Stimulated activated CD8-positive, alpha-beta memory T cell treated with anti-CD3 and anti-CD28 coated beads, Interleukin-2, amount 100 ng/mL, for 48 hours (primary cell): ENCODE measurements at regions not wholly inside any gene's neighbourhood (a gene's known extent, or its start where the extent isn't known, plus 50 kb on each side); places are given as distances from the start of the nearest gene placed in this dataset.

Experiments used
- DNase-seq, 2 donors: peaks; one replicate each; pipeline ENCODE4 v3.0.0-alpha.2; 2020; ENCODE audit warnings: low read depth in 2 of 2

DNA sequence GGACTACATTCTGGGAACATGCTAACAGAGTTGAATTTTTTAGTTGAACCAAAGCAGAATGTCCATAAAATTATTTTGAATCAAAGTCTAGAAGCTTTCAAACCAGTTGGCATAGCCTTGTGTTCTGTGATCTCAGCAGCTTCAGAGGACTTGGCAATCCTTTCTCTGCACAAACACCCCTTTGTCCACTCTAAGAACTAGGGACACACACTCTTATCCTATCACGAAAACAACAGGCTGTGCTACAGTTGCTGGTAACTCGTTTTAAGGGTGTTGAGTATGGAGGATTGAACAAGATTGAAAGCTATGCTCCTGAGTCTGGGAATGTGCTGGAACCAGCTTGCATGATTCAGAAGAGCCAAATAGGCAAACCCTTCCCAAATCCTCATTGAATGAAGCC, 76.4 kb upstream of the PRSS58 start:
- DNase-seq: no peak

DNA sequence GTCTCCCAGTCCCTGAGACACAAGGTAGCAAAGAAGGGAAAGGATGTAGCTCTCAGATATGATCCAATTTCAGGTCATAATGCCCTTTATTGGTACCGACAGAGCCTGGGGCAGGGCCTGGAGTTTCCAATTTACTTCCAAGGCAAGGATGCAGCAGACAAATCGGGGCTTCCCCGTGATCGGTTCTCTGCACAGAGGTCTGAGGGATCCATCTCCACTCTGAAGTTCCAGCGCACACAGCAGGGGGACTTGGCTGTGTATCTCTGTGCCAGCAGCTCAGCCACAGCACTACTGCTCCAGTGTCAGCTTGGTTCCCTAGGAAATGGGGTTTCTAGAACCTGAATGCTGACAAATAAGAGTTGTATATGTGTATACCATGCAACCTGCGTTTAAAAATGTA, 74.6 kb upstream of the PRSS58 start:
- no peak for DNase-seq

DNA sequence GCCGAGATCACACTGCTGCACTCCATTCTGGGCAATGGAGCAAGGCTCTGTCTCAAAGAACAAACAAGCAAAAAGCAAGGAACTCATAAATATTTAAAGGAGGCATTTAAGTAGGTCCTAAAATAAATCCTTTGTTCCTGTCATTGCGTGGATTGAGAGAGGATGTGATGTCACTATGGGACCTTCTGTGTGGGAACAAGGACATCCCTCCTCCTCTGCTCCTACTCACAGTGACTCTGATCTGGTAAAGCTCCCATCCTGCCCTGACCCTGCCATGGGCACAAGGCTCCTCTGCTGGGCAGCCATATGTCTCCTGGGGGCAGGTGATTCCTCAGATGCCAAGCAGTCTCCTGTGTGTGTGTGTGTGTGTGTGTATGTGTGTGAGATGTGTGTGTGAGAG, 74.1 kb upstream of the PRSS58 start:
- no peak for DNase-seq

DNA sequence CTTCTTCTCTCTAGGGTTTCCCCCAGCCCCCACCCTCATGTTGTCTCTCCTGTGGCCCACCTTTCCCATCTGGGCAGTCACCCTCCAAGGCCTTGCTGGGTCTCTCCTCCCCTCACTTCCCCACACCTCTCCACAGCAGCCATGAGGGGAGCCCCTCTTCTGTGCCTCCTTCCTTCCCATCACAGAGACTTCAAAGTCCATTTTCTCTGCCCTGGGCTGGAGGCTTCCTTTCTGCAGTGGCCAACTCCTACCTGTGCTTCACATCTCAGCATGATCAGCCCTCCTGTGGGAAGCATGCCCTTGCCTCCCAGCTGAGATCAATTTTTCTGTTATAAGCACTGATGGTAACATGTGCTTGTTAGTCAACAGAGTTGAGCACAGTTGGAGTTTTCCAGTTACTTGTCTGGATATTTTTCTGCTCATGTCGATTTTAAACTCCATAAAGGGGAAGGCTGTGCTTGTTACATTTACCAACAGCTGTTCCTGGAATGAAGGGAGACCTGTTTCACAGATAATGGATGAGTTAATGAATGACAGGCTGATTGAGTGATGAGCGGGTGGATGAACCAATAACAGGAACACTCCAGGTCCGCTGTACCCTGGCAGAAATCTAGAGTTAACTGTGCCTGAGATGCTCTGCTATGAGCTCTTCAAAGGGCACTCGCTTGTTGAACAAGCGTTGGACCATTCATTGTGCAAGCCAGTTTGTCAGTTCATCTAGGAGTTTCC, 71.4 kb upstream of the PRSS58 start:
- DNase-seq: no peak

DNA sequence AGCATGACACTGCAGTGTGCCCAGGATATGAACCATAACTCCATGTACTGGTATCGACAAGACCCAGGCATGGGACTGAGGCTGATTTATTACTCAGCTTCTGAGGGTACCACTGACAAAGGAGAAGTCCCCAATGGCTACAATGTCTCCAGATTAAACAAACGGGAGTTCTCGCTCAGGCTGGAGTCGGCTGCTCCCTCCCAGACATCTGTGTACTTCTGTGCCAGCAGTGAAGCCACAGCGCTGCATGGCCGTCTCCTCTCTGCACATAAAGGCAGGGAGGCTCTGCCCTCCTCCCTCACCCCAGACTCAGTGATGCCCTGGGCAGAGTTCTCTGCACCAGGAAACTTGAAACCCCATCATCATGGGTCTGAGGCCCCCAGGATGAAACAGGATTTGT, 70.7 kb upstream of the PRSS58 start:
- no peak for DNase-seq

DNA sequence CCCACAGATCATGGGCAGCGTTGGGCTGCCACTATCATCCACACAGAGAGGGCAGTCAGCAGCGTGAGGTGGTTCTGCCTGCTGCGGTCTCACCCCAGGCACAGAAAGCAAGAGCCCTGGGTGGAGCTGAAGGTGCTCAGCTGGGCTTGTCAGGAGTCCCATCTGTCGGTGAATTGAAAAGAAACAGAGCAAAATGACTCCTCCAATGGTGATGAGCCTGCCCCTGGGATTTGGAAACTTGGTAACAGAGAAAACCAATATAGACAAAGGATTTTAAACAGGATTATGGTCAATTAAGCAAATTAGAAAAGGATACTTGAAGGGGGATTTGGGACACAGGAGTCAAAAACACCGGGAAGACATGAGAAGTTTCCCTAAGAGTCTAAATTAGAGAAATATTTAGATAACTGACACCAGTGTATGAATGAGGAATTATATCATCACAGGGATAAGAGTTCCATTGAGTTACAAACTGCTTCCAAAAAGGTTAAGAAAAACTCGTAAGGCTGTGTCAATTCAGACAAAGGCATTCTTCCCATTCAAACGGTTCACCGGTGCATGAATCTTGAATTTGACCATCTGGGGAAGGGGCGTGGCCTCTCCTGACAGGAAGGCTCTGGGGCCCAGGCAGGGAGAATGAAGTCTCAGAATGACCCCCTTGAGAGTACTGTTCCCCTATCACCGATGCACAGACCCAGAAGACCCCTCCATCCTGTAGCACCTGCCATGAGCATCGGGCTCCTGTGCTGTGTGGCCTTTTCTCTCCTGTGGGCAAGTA, 70.0 kb upstream of the PRSS58 start:
- no peak for DNase-seq

DNA sequence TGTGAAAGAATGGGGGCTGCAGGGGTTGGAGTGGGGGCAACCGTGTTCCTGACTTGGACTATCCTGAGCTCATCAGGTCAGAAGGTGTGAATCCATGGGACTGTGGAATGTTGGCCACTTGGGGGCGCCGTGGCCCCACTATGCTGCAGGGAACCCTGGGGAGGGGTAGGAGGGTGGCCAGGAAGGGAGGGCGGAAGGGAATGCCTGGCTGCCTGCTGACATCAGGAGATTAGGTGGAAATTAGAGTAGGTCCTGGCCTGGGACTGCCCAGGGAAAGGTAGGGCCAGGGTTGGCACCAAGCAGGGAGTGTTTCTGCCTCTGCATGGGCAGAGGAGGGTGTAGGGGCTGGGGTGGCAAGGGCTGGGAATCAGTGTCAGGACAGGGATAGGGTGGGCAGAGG, 65.8 kb upstream of the PRSS58 start:
- DNase-seq: peak; percentile 32 to 42

DNA sequence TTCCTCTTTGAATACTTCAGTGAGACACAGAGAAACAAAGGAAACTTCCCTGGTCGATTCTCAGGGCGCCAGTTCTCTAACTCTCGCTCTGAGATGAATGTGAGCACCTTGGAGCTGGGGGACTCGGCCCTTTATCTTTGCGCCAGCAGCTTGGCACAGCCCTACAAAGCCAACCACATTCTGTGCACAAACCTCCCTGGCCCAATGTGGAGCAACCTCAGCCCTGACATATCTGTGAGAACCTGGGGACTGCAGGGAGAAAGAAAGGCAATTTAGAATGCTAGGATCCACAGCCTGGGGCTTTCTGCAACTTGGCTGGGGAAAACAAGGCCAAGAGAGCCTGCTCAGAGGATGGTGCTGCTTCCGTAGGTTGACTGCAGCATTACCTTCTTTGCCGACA, 63.5 kb upstream of the PRSS58 start:
- DNase-seq: no peak

DNA sequence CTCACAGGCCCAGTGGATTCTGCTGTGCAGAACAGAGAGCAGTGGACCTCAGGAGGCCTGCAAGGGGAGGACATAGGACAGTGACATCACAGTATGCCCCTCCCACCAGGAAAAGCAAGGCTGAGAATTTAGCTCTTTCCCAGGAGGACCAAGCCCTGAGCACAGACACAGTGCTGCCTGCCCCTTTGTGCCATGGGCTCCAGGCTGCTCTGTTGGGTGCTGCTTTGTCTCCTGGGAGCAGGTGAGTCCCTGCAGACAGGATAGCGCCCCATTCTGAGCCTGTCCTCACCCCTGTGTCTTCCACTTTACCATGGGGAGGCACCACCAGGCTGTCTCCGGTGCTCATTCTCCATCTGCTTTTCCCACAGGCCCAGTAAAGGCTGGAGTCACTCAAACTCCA, 63.0 kb upstream of the PRSS58 start:
- DNase-seq: no peak

DNA sequence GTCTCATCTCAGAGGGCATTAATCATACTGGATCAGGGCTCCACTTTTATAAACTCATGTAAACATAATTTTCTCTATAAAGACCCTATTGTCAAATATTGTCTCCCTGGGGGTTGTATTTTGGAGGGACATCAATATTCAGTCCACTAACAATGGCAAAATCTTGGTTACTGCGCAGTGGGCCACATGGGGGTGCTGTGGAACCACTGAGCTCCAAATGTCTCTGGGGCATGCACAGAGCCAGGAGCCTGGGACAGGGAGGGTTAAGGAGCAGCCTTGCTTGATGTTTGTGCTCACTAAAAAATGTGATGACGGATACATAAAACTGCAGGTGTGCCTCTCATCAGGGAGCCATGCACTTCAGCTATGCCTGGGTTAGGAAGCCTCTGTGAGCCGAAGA, 62.1 kb upstream of the PRSS58 start:
- peak in 1 of 2 donors; percentile 33 for DNase-seq

DNA sequence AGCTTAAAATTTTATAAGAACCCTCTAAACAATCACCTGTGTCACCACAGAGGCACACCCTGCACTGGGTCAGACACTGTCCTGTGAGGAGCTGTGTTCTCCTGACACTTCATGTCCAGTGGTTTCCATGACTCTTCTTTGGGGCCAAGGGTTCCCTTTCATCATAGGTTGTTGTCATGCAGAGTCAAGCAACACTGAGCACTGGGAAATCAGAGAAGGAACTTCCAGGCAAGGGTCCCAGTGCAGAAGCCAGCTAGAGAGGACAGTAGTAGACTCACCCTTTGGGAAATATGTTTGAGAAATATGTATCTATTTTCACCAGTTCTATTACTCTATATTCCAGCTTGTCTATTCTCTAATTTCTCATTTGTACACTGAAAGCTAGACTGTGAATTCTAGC, 56.4 kb upstream of the PRSS58 start:
- DNase-seq: no peak

DNA sequence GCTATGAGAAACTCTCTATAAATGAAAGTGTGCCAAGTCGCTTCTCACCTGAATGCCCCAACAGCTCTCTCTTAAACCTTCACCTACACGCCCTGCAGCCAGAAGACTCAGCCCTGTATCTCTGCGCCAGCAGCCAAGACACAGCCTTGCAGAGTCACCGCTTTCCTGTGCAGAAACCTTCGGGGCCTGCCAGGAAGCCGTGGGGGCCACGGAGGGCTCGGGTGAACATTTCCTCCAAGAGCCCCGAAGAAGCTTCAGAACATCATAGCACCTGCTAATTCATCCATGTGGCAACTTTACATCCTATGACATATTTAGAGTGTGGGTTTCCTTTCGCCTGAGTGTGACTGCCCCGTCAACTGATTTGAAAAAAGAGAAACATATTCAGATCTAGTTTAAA, 55.7 kb upstream of the PRSS58 start:
- no peak for DNase-seq

DNA sequence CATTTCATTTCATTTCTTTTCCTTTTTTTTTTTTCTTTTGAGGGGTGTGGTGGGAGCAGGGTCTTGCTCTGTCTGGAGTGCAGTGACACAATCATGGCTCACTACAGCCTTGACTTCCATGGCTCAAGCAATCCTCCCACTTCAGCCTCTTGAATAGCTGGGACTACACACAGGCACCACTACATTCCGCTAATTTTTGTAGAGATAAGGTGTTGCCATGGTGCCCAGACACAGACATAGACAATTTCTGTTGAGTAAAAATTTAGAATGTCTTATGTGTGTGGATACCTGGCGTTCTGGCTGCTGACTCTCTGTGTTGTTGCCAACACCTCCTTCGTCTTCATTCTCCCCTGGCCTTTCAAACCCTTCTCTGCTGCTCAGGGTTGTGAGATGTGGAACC, 54.0 kb upstream of the PRSS58 start:
- DNase-seq: no peak

DNA sequence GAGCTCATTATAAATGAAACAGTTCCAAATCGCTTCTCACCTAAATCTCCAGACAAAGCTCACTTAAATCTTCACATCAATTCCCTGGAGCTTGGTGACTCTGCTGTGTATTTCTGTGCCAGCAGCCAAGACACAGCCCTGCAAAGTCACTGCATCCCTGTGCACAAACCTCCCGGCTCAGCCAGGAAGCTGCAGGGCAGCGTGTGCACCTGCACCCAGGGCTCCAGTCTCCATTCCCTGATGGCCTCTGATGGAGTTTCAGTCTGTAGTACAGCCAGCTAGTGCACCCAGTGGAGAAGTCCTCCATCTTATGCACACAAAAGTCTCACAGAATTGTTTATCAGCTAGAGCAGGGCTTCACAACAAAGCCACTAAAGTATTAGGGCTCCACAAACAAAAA, 51.1 kb upstream of the PRSS58 start:
- DNase-seq: no peak

DNA sequence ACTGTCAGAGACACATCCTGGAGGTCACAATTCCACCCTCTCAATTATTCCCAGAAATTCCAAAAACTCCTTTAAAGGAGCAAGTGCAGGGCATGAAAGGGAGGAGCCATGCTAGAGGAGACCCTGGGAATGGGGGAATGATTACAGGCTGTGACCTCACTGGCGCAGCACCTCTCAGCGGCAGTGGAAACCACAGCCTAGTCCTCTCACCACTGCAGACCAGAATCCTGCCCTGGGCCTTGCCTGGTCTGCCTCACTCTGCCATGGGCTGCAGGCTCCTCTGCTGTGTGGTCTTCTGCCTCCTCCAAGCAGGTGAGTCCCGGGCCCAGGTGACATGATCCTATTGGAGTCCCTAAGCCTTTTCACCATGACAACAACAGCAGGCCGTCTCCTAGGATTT, 50.5 kb upstream of the PRSS58 start:
- no peak for DNase-seq
